Subcutaneous abdominal adipose tissue (tissue), 5 donors: ENCODE measurements at regions not wholly inside any gene's neighbourhood (a gene's known extent, or its start where the extent isn't known, plus 50 kb on each side); places are given as distances from the start of the nearest gene placed in this dataset.

Source experiments
- H3K27ac ChIP-seq: one replicate; pipeline ENCODE4 v1.7.0; 2013; ENCODE audit warnings: low read depth, mild to moderate bottlenecking, inconsistent platforms, low read length, moderate library complexity
- H3K27me3 ChIP-seq, 5 donors: one replicate each; pipeline ENCODE4 v1.7.0; 2013; ENCODE audit warnings: low read length in 5 of 5, inconsistent platforms in 1 of 5; ENCODE audit not compliant: control insufficient read depth in 5 of 5, insufficient read depth in 4 of 5
- H3K36me3 ChIP-seq, 5 donors: one replicate each; pipeline ENCODE4 v1.7.0; 2013; ENCODE audit warnings: low read length in 5 of 5; ENCODE audit not compliant: control insufficient read depth in 5 of 5, insufficient read depth in 5 of 5
- H3K4me1 ChIP-seq, 5 donors: one replicate each; pipeline ENCODE4 v1.7.0; 2013; ENCODE audit warnings: low read length in 5 of 5, mild to moderate bottlenecking in 3 of 5, moderate library complexity in 1 of 5; ENCODE audit not compliant: control insufficient read depth in 5 of 5, insufficient read depth in 5 of 5
- H3K4me3 ChIP-seq, 5 donors: one replicate each; pipeline ENCODE4 v1.7.0; 2013; ENCODE audit warnings: low read length in 5 of 5, low read depth in 1 of 5
- H3K9ac ChIP-seq, 5 donors: one replicate each; pipeline ENCODE4 v1.7.0; 2013; ENCODE audit warnings: low read length in 5 of 5, mild to moderate bottlenecking in 4 of 5, moderate library complexity in 3 of 5
- H3K9me3 ChIP-seq, 5 donors: one replicate each; pipeline ENCODE4 v1.7.0; 2013; ENCODE audit warnings: low read length in 5 of 5; ENCODE audit not compliant: control insufficient read depth in 5 of 5
- donor health status: healthy.
- donor health status: healthy.
- donor health status: healthy.
- donor health status: healthy.
- donor health status: healthy.

GRCh38 chr6:98525860-98526259 lies 308.5 kb upstream of the POU3F2 start:
- peaks cover 0 to 5% (median 0%) of the 10 kb centered on the region in 5 donors for H3K9me3 ChIP-seq
- no peaks in the 10 kb centered on the region for H3K4me1 ChIP-seq

DNA sequence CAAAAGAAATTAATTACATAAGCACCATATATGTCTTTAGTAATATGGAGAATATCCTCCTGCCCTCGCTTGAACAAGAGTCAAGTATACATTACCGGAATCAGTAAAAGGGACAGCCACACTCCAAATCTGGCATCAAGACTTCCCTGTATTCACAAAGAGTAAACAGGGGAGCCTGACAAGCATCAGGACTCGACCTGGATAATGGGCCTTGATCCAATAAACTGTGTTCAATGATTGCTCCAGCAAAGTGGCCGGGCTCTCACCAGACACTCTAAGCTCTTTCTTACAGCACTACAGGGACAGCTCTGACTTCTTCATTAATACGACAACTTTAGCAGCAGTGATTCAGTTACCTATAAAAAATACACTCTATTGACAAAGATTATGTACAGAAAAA lies 307.9 kb upstream of the POU3F2 start:
- H3K4me3 ChIP-seq = no peak overlapping the region
- no peak overlapping the region for H3K9ac ChIP-seq
- H3K4me1 ChIP-seq = no peaks in the 10 kb centered on the region
- H3K27me3 ChIP-seq = no peaks in the 10 kb centered on the region
- H3K27ac ChIP-seq = no peak overlapping the region
- H3K9me3 ChIP-seq = peaks cover 0 to 5% (median 0%) of the 10 kb centered on the region in 5 donors
- H3K36me3 ChIP-seq = no peaks in the 10 kb centered on the region

More at GRCh38 chr6:98525860-98526259, 308.5 kb upstream of the POU3F2 start:
- no peak overlapping the region for H3K4me3 ChIP-seq
- H3K9ac ChIP-seq = no peak overlapping the region
- no peaks in the 10 kb centered on the region for H3K27me3 ChIP-seq
- no peak overlapping the region for H3K27ac ChIP-seq
- H3K36me3 ChIP-seq = no peaks in the 10 kb centered on the region

GRCh38 chr6:98529364-98529763 lies 305.0 kb upstream of the POU3F2 start:
- H3K9me3 ChIP-seq = peaks cover 0 to 5% (median 0%) of the 10 kb centered on the region in 5 donors
- no peaks in the 10 kb centered on the region for H3K4me1 ChIP-seq
- no peak overlapping the region for H3K9ac ChIP-seq
- no peaks in the 10 kb centered on the region for H3K36me3 ChIP-seq
- H3K27me3 ChIP-seq = no peaks in the 10 kb centered on the region
- H3K27ac ChIP-seq = no peak overlapping the region
- H3K4me3 ChIP-seq = no peak overlapping the region

DNA sequence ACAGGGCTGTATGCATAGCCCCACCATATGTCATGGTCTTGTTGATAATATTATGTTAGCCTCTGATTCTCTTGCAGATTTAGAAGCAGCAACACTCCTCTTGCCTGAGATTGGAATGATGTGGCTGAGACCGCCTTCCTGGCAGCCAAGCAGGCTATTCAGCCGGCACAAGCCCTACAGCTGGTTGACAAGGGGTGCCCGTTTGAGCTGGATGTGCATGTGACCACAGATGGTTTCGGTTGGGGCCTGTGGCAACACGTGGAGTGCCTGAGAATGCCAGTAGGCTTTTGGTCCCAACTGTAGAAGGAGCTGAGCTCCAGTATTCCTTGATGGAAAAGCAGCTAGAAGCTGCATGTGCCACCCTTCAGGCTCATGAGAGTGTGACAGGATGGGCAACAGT lies 303.6 kb upstream of the POU3F2 start:
- peaks cover 0 to 5% (median 0%) of the 10 kb centered on the region in 5 donors for H3K9me3 ChIP-seq
- no peak overlapping the region for H3K4me3 ChIP-seq
- H3K27ac ChIP-seq = no peak overlapping the region
- no peaks in the 10 kb centered on the region for H3K4me1 ChIP-seq
- H3K36me3 ChIP-seq = no peaks in the 10 kb centered on the region
- H3K9ac ChIP-seq = no peak overlapping the region
- no peaks in the 10 kb centered on the region for H3K27me3 ChIP-seq

DNA sequence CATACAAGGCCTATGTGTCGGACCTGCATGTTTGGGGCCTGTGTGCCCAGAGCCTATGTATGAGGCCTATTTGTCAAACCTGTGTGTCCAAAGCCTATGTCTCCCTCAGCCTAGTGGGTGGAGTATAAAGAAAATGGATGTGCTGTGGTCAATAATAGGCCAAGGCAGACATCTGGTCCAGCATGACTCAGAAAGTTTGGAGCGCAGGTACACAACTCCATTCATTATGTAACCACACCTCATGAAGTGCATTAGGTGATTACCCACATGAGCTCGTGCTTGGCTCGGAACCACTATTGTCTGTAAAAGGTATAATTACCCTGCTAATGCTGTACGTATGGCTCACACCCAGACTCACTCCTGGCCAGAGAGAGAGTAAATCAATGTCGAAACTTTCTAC lies 302.4 kb upstream of the POU3F2 start:
- Histone ChIP-seq H3K9me3 (peaks cover 0 to 5% (median 0%) of the 10 kb centered on the region in 5 donors), H3K36me3 (no peaks in the 10 kb centered on the region), H3K4me1 (no peaks in the 10 kb centered on the region), H3K9ac (no peak overlapping the region), H3K4me3 (no peak overlapping the region), H3K27ac (no peak overlapping the region), H3K27me3 (no peaks in the 10 kb centered on the region)

DNA sequence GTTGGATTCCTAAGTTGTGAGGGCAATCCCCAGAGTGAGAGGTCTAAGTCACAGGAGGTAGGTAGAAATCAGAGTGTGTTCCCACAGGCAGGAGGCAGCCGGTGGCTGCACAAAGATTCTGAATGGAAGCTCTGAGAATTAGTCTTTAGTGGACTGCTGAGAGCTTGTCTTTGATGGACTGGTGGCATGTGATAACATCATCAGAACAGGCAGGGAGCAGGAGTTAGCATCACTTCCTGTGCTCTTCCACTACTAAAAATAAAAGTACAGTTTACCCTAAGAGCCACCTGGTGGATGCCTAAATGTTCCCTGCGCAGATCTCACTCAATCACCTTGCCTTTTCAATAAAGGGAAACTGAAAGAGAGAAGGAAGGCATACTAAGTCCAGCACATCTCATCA lies 294.6 kb upstream of the POU3F2 start:
- Histone ChIP-seq H3K4me3 (no peak overlapping the region), H3K9me3 (no peaks in the 10 kb centered on the region), H3K27me3 (no peaks in the 10 kb centered on the region), H3K9ac (no peak overlapping the region), H3K27ac (no peak overlapping the region), H3K4me1 (no peaks in the 10 kb centered on the region), H3K36me3 (no peaks in the 10 kb centered on the region)

DNA sequence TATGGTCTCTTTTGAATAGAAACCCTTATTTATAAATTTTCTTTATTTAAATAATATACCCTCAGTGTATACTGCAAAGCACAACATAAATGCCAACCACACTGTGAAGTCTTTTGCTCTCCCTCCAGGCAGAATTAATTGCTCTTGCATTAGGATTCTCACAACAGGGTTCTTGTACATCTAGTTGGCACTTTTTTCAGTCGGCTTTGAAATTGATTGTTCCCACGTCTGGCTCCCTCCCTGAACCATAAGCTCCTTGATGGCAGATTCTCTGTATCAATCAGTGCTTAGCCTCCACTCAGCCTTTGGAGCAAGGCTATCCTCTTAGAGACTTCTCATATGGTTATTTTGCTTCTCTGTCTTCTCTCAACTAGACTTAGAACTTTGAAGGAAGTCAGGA lies 288.0 kb upstream of the POU3F2 start:
- Histone ChIP-seq H3K27ac (no peak overlapping the region), H3K4me3 (no peak overlapping the region), H3K9me3 (no peaks in the 10 kb centered on the region), H3K4me1 (no peaks in the 10 kb centered on the region), H3K36me3 (no peaks in the 10 kb centered on the region), H3K9ac (no peak overlapping the region), H3K27me3 (peaks cover 0 to 2% (median 0%) of the 10 kb centered on the region in 5 donors)

GRCh38 chr6:98547151-98547550 lies 287.2 kb upstream of the POU3F2 start:
- H3K27me3 ChIP-seq = peaks cover 0 to 2% (median 0%) of the 10 kb centered on the region in 5 donors
- H3K9me3 ChIP-seq = no peaks in the 10 kb centered on the region
- no peaks in the 10 kb centered on the region for H3K36me3 ChIP-seq
- H3K9ac ChIP-seq = no peak overlapping the region
- no peak overlapping the region for H3K4me3 ChIP-seq
- no peak overlapping the region for H3K27ac ChIP-seq
- no peaks in the 10 kb centered on the region for H3K4me1 ChIP-seq

- Histone ChIP-seq H3K36me3 (no peaks in the 10 kb centered on the region), H3K9me3 (no peaks in the 10 kb centered on the region), H3K27me3 (peaks cover 0 to 2% (median 0%) of the 10 kb centered on the region in 5 donors), H3K9ac (no peak overlapping the region), H3K4me3 (no peak overlapping the region), H3K27ac (no peak overlapping the region), H3K4me1 (no peaks in the 10 kb centered on the region)
Observed at GRCh38 chr6:98547634-98548033, 286.7 kb upstream of the POU3F2 start.

GRCh38 chr6:98548301-98548700 lies 286.1 kb upstream of the POU3F2 start:
- Histone ChIP-seq H3K27me3 (peaks cover 0 to 2% (median 0%) of the 10 kb centered on the region in 5 donors), H3K27ac (no peak overlapping the region), H3K4me1 (no peaks in the 10 kb centered on the region), H3K9me3 (no peaks in the 10 kb centered on the region), H3K36me3 (no peaks in the 10 kb centered on the region), H3K9ac (no peak overlapping the region), H3K4me3 (no peak overlapping the region)

- no peak overlapping the region for H3K4me3 ChIP-seq
- H3K4me1 ChIP-seq = no peaks in the 10 kb centered on the region
- no peaks in the 10 kb centered on the region for H3K9me3 ChIP-seq
- no peak overlapping the region for H3K27ac ChIP-seq
- no peak overlapping the region for H3K9ac ChIP-seq
- H3K36me3 ChIP-seq = no peaks in the 10 kb centered on the region
- no peaks in the 10 kb centered on the region for H3K27me3 ChIP-seq
Observed at GRCh38 chr6:98560418-98560817, 274.0 kb upstream of the POU3F2 start.
